ENCODE measurements at regions not wholly inside any gene's neighbourhood (a gene's known extent, or its start where the extent isn't known, plus 50 kb on each side); places are given as distances from the start of the nearest gene placed in this dataset.
A peak's percentile ranks its signal among the peaks of the same experiment; 100 is the strongest.

DNA sequence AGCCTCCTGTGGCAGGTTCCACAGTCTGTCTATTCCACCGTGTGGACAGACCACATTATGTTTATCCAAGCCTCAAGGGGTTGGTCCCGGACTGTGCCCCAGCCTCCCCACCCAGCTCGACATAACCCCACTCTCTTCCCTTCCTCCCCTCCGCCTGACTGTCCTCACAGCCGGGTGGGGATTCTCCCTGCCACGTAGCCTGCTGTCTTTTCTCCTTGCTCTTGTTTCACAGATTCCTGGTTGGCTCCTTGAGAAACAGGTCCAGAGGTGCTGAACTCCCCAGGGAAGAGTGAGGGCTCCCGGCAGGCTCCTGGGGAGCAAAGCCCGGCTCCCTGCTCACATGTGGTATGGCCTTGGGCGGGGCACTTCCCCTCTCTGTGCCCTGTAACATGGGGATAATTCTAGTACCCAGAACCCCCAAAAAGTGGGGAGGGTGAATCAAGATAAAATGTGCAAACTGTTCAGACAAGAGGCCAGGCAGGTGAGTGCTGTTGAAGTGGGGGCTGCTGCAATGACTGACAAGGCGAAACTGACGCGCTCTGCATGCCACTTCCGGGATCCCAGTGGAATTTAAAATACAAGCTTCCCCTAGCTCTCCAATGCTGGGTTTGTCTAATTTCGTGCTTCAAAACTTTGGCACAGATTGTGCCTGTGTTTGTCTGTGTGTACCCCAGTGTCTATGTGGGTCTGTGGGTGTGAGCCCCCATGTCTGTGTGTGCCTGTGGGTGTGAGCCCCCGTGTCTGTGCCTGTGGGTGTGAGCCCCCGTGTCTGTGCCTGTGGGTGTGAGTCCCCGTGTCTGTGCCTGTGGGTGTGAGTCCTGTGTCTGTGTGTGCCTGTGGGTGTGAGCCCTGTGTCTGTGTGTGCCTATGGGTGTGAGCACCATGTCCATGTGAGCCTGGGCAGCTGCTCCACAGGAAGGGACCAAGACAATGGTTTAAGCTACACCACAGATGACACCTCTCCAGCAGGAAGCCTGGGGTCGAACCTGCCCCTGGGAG, 160.6 kb upstream of the IQSEC1 start:
- no peak overlapping the region for H2AFZ ChIP-seq (ENCODE audit: insufficient read depth, low read length, poor library complexity)
- no peak overlapping the region for H2BK12ac ChIP-seq (ENCODE audit: low read length)
- no peak overlapping the region for H2AK5ac ChIP-seq (ENCODE audit: low read length)
- no peak overlapping the region for H3K4ac ChIP-seq (ENCODE audit: low read depth, low read length)
- H3K79me2 ChIP-seq (ENCODE audit: control insufficient read depth, insufficient read depth, low read length, poor library complexity) = no peaks in the 10 kb centered on the region
- H4K8ac ChIP-seq (ENCODE audit: low read depth, low read length) = no peak overlapping the region
- no peaks in the 10 kb centered on the region for H3K27me3 ChIP-seq (ENCODE audit: insufficient read depth, low read length)
- H4K12ac ChIP-seq (ENCODE audit: low read depth, low read length) = no peak overlapping the region
- no peaks in the 10 kb centered on the region for H3K79me1 ChIP-seq (ENCODE audit: low read length)
- no peak overlapping the region for H4K91ac ChIP-seq (ENCODE audit: low read depth, low read length)
- H3K9ac ChIP-seq (ENCODE audit: low read length) = no peak overlapping the region
- WGBS (ENCODE audit: extremely low coverage, insufficient coverage, insufficient read length) = no CpG with 5 or more reads among the region's 18 CpGs
- no peaks in the 10 kb centered on the region for H3K36me3 ChIP-seq (ENCODE audit: control insufficient read depth in 1 of 2, insufficient read depth in 2 of 2, low read length in 2 of 2)
- H2BK5ac ChIP-seq (ENCODE audit: low read depth, low read length, poor library complexity) = no peak overlapping the region
- peak in 1 of 2 donors; percentile 6 for DNase-seq
- H3K27ac ChIP-seq (ENCODE audit: low read depth, low read length) = no peak overlapping the region
- H3K23ac ChIP-seq (ENCODE audit: low read length) = no peak overlapping the region
- no peak overlapping the region for H3K4me3 ChIP-seq (ENCODE audit: low read depth, low read length)
- H2BK120ac ChIP-seq (ENCODE audit: insufficient read depth, low read length, poor library complexity) = no peak overlapping the region
- peaks cover 3% of the 10 kb centered on the region for H3K9me3 ChIP-seq (ENCODE audit: insufficient read depth, low read depth, low read length)
- no peak overlapping the region for H3K14ac ChIP-seq (ENCODE audit: low read length)
- no peak overlapping the region for H3K18ac ChIP-seq (ENCODE audit: low read length)
- no peaks in the 10 kb centered on the region for H3K4me1 ChIP-seq (ENCODE audit: control insufficient read depth in 1 of 2, insufficient read depth in 2 of 2, low read length in 2 of 2)
- no peak overlapping the region for H3K4me2 ChIP-seq (ENCODE audit: low read length)

DNA sequence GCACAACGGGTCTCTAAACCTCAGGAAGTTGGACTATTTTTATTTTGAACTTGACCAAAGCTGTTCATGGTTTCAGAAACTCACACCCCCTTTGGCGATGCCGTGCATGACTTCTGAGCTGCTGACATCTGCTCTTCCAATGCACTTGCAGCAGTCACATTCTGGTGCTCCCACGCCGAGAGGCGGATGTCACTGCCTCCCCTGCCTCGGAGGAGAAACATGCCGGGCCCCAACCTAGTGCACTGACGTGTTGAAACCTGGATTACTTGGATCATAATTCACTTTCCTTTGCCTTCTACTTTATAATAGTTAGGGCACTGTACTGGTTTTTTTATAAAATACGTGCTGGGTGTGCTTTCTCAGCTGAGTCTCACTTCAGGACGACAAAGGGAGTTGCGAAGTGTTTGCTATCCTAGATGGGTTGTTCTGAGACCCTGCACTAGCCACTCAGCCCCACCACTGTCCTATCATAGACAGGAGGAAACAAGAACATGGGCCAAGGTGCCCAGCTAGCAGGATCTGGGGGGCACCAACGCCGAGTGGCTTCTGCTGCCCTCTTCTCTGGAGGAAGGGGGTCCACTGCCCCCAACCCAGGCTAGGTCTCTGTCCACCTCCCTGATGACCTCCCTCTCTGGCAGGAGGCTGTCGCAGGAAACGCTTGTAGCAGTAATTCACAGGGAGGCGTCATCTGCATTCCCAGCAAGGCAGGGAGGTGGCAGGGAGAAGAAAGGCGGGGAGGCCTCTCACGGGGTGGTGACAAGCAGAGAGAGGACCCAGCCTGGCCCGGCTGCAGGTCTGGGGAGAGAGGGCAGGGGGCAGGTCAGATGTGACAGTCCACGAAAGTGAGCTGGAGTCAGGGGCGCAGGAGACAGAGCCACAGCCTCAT, 158.8 kb upstream of the IQSEC1 start:
- Histone ChIP-seq H3K79me2 (ENCODE audit: control insufficient read depth, insufficient read depth, low read length, poor library complexity) (no peaks in the 10 kb centered on the region), H2BK120ac (ENCODE audit: insufficient read depth, low read length, poor library complexity) (no peak overlapping the region), H2BK12ac (ENCODE audit: low read length) (no peak overlapping the region), H2AK5ac (ENCODE audit: low read length) (no peak overlapping the region), H3K14ac (ENCODE audit: low read length) (no peak overlapping the region), H3K79me1 (ENCODE audit: low read length) (no peaks in the 10 kb centered on the region), H2BK5ac (ENCODE audit: low read depth, low read length, poor library complexity) (no peak overlapping the region), H3K4me3 (ENCODE audit: low read depth, low read length) (no peak overlapping the region), H4K8ac (ENCODE audit: low read depth, low read length) (no peak overlapping the region), H4K91ac (ENCODE audit: low read depth, low read length) (no peak overlapping the region), H3K4me1 (ENCODE audit: control insufficient read depth in 1 of 2, insufficient read depth in 2 of 2, low read length in 2 of 2) (no peaks in the 10 kb centered on the region), H3K9me3 (ENCODE audit: insufficient read depth, low read depth, low read length) (peaks cover 3% of the 10 kb centered on the region), H3K27ac (ENCODE audit: low read depth, low read length) (no peak overlapping the region), H2AFZ (ENCODE audit: insufficient read depth, low read length, poor library complexity) (no peak overlapping the region), H3K18ac (ENCODE audit: low read length) (no peak overlapping the region), H4K12ac (ENCODE audit: low read depth, low read length) (no peak overlapping the region), H3K4ac (ENCODE audit: low read depth, low read length) (no peak overlapping the region), H3K4me2 (ENCODE audit: low read length) (no peak overlapping the region), H3K9ac (ENCODE audit: low read length) (no peak overlapping the region), H3K27me3 (ENCODE audit: insufficient read depth, low read length) (no peaks in the 10 kb centered on the region), H3K23ac (ENCODE audit: low read length) (no peak overlapping the region), H3K36me3 (ENCODE audit: control insufficient read depth in 1 of 2, insufficient read depth in 2 of 2, low read length in 2 of 2) (no peaks in the 10 kb centered on the region)
- no peak for DNase-seq
- no CpG with 5 or more reads among the region's 22 CpGs for WGBS (ENCODE audit: extremely low coverage, insufficient coverage, insufficient read length)

DNA sequence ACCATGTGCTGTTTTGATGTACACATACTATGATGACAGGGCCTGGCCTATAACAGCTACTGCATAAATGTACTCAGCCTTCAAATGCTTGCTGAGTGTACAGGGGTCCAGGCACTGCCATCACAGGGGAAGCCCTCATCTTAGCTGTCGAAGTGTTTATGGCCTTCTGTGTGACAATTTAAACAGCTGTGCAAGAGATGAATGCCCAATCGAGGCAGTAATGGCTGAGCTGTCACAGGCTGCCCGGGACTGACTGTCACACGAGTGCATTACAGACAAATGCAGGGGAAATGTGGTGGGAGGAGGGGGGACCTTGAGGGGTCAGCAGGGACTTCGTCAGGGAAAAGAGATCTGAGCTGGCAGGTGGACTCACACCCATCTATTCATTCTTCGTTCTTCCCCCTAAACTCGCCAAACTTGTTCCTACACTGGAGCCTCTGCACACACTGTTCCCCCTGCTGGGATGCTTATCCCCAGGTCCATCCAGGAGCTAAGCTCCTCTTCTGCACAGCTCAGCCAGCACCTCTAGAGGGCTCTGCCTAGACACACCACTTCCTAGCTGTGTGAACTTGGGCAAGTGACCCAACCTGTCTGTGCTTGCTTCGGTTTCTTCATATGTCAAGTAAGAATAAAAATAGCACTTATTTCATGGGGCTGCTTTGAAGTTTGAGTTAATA, 156.2 kb upstream of the IQSEC1 start:
- H3K9me3 ChIP-seq (ENCODE audit: insufficient read depth, low read depth, low read length) = peaks cover 3% of the 10 kb centered on the region
- H4K8ac ChIP-seq (ENCODE audit: low read depth, low read length) = no peak overlapping the region
- no peak overlapping the region for H4K91ac ChIP-seq (ENCODE audit: low read depth, low read length)
- no peak overlapping the region for H2AFZ ChIP-seq (ENCODE audit: insufficient read depth, low read length, poor library complexity)
- DNase-seq = peak; percentile 66 to 70
- no peak overlapping the region for H3K4me2 ChIP-seq (ENCODE audit: low read length)
- no peaks in the 10 kb centered on the region for H3K79me2 ChIP-seq (ENCODE audit: control insufficient read depth, insufficient read depth, low read length, poor library complexity)
- H3K23ac ChIP-seq (ENCODE audit: low read length) = no peak overlapping the region
- no peak overlapping the region for H3K4ac ChIP-seq (ENCODE audit: low read depth, low read length)
- no peaks in the 10 kb centered on the region for H3K27me3 ChIP-seq (ENCODE audit: insufficient read depth, low read length)
- no peaks in the 10 kb centered on the region for H3K36me3 ChIP-seq (ENCODE audit: control insufficient read depth in 1 of 2, insufficient read depth in 2 of 2, low read length in 2 of 2)
- WGBS (ENCODE audit: extremely low coverage, insufficient coverage, insufficient read length) = no CpG with 5 or more reads among the region's 8 CpGs
- H2AK5ac ChIP-seq (ENCODE audit: low read length) = no peak overlapping the region
- no peaks in the 10 kb centered on the region for H3K79me1 ChIP-seq (ENCODE audit: low read length)
- no peak overlapping the region for H2BK5ac ChIP-seq (ENCODE audit: low read depth, low read length, poor library complexity)
- no peak overlapping the region for H3K4me3 ChIP-seq (ENCODE audit: low read depth, low read length)
- H3K14ac ChIP-seq (ENCODE audit: low read length) = no peak overlapping the region
- no peak overlapping the region for H2BK120ac ChIP-seq (ENCODE audit: insufficient read depth, low read length, poor library complexity)
- H2BK12ac ChIP-seq (ENCODE audit: low read length) = no peak overlapping the region
- H3K27ac ChIP-seq (ENCODE audit: low read depth, low read length) = no peak overlapping the region
- no peak overlapping the region for H3K9ac ChIP-seq (ENCODE audit: low read length)
- H3K18ac ChIP-seq (ENCODE audit: low read length) = no peak overlapping the region
- no peaks in the 10 kb centered on the region for H3K4me1 ChIP-seq (ENCODE audit: control insufficient read depth in 1 of 2, insufficient read depth in 2 of 2, low read length in 2 of 2)
- H4K12ac ChIP-seq (ENCODE audit: low read depth, low read length) = no peak overlapping the region

DNA sequence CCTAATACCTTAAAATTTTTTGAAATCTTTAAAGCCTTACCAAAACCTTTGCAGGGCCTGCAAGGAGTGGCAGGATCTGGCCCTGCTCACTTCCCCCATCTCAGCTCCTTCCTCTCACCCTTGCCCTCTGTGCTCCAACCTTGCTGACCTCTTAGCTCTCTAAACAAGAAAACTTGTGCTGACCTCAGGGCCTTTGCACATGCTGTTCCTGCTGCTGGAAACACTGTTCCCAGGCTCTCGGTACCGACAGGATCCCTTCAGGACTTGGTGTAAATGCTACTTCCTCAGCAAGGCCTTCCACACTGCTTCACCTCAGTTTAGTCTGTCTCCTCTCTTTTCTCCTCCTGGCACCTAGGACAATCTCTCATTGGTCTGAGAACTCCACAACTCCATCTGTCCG, 155.4 kb upstream of the IQSEC1 start:
- Histone ChIP-seq H3K14ac (ENCODE audit: low read length) (no peak overlapping the region), H3K4me1 (ENCODE audit: control insufficient read depth in 1 of 2, insufficient read depth in 2 of 2, low read length in 2 of 2) (no peaks in the 10 kb centered on the region), H3K4me3 (ENCODE audit: low read depth, low read length) (no peak overlapping the region), H2BK5ac (ENCODE audit: low read depth, low read length, poor library complexity) (no peak overlapping the region), H3K79me2 (ENCODE audit: control insufficient read depth, insufficient read depth, low read length, poor library complexity) (no peaks in the 10 kb centered on the region), H4K12ac (ENCODE audit: low read depth, low read length) (no peak overlapping the region), H3K79me1 (ENCODE audit: low read length) (no peaks in the 10 kb centered on the region), H4K91ac (ENCODE audit: low read depth, low read length) (no peak overlapping the region), H2AFZ (ENCODE audit: insufficient read depth, low read length, poor library complexity) (no peak overlapping the region), H3K23ac (ENCODE audit: low read length) (no peak overlapping the region), H3K4me2 (ENCODE audit: low read length) (no peak overlapping the region), H3K36me3 (ENCODE audit: control insufficient read depth in 1 of 2, insufficient read depth in 2 of 2, low read length in 2 of 2) (no peaks in the 10 kb centered on the region), H3K27me3 (ENCODE audit: insufficient read depth, low read length) (no peaks in the 10 kb centered on the region), H4K8ac (ENCODE audit: low read depth, low read length) (no peak overlapping the region), H3K27ac (ENCODE audit: low read depth, low read length) (no peak overlapping the region), H3K4ac (ENCODE audit: low read depth, low read length) (no peak overlapping the region), H2BK120ac (ENCODE audit: insufficient read depth, low read length, poor library complexity) (no peak overlapping the region), H2BK12ac (ENCODE audit: low read length) (no peak overlapping the region), H3K9ac (ENCODE audit: low read length) (no peak overlapping the region), H3K18ac (ENCODE audit: low read length) (no peak overlapping the region), H2AK5ac (ENCODE audit: low read length) (no peak overlapping the region), H3K9me3 (ENCODE audit: insufficient read depth, low read depth, low read length) (peaks cover 3% of the 10 kb centered on the region)
- no peak for DNase-seq
- WGBS (ENCODE audit: extremely low coverage, insufficient coverage, insufficient read length) = no CpG with 5 or more reads among the region's 3 CpGs
